PFSK-1 (cell line): ENCODE measurements at regions not wholly inside any gene's neighbourhood (a gene's known extent, or its start where the extent isn't known, plus 50 kb on each side); places are given as distances from the start of the nearest gene placed in this dataset.

Source experiments
- FOXP2 ChIP-seq: optimal IDR thresholded peaks from 2 replicates; pipeline ENCODE3; 2011; ENCODE audit warnings: borderline replicate concordance, control low read depth, inconsistent platforms; ENCODE audit not compliant: insufficient read depth; ENCODE audit errors: extremely low read length, extremely low read depth
- POLR2AphosphoS5 ChIP-seq: IDR thresholded peaks from 2 replicates; pipeline ENCODE4 v1.6.1; 2012; ENCODE audit warnings: low read depth, mild to moderate bottlenecking, control low read depth, low read length, moderate library complexity
- REST ChIP-seq, 2 experiments: IDR thresholded peaks; 2 replicates each; pipeline versions ENCODE4 v1.6.1 to v1.8.0; 2011 to 2012; ENCODE audit warnings: low read depth in 2 of 2, low read length in 2 of 2, control low read depth in 1 of 2, inconsistent platforms in 1 of 2, mild to moderate bottlenecking in 1 of 2, moderate library complexity in 1 of 2; ENCODE audit not compliant: insufficient read depth in 1 of 2
- SIN3A ChIP-seq: IDR thresholded peaks from 2 replicates; pipeline ENCODE4 v1.6.1; 2012; ENCODE audit warnings: mild to moderate bottlenecking, low read length, moderate library complexity, borderline replicate concordance; ENCODE audit not compliant: insufficient read depth
- TAF1 ChIP-seq: IDR thresholded peaks from 2 replicates; pipeline ENCODE4 v1.6.1; 2012; ENCODE audit warnings: low read length, control low read depth, borderline replicate concordance; ENCODE audit not compliant: insufficient read depth

GRCh38 chr13:62483774-62484173 lies 1068.1 kb upstream of the PCDH20 start:
- no peak for TF ChIP-seq SIN3A
- TF ChIP-seq POLR2AphosphoS5: no peak
- no peak for TF ChIP-seq TAF1
- no peak for TF ChIP-seq REST (IDR thresholded peaks at IDR 0.05; ENCODE audit: insufficient read depth in 1 of 2, low read depth in 2 of 2, low read length in 2 of 2)
- TF ChIP-seq FOXP2: no peak

DNA sequence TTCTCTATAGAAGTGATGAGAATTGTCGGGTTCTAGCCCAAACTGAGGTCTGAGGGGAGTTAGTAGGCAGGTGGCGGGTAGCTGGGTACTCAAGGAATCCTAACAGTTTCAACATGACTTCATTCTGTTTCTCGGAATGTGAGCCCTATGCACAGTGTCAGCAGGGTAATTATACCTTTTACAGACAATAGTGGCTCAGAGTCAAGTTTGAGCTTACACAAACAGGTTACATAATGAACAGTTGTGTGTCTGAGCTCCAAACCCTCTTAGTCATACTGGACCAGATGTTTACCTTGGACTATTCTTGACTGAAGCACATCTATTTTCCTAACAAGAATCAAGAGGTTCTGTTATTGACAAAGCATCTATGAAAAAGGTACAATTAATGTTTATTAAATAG lies 1066.7 kb upstream of the PCDH20 start:
- TF ChIP-seq FOXP2 (no peak), POLR2AphosphoS5 (no peak), SIN3A (no peak), REST (IDR thresholded peaks at IDR 0.05; ENCODE audit: insufficient read depth in 1 of 2, low read depth in 2 of 2, low read length in 2 of 2) (no peak), TAF1 (no peak)

DNA sequence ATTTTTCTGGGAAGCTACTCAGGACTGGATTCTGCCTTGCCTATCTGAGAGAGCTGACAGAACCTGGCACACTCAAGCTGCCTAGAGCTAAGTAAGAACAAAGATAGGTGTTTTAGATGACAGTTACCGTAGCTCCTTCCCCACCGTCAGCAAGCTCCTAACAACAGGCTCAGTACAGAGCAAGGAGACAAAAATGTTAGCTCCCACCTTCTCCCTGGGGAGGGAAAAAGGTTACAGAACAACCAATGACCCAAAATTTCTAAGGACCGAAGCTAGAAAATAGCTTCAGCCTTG lies 1058.2 kb upstream of the PCDH20 start:
- TF ChIP-seq SIN3A (no peak), FOXP2 (no peak)

GRCh38 chr13:62473190-62473943 lies 1057.7 kb upstream of the PCDH20 start:
- TF ChIP-seq TAF1: no peak
- TF ChIP-seq SIN3A: no peak
- TF ChIP-seq POLR2AphosphoS5: no peak
- no peak for TF ChIP-seq REST (IDR thresholded peaks at IDR 0.05; ENCODE audit: insufficient read depth in 1 of 2, low read depth in 2 of 2, low read length in 2 of 2)
- no peak for TF ChIP-seq FOXP2

DNA sequence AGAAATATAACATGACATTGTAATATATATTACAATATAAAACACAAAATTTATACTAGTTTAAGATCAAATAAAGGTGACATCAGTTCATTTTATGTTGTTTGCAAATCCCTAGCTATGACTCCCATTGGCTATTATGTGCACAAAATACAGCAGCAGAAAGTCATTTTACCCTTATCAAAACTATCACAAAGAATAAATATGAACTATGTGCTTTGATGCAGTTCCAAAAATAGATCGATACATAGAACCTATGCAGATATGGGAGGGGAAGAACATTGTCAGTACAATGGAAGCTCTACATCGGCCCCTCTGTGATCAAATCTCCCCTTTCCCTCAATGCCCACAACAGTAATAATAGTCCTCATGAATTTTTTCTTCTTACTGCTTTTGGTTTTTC lies 1038.1 kb upstream of the PCDH20 start:
- TF ChIP-seq SIN3A (no peak), TAF1 (no peak), FOXP2 (no peak), REST (IDR thresholded peaks at IDR 0.05; ENCODE audit: insufficient read depth in 1 of 2, low read depth in 2 of 2, low read length in 2 of 2) (no peak), POLR2AphosphoS5 (no peak)
